Epithelial cell of proximal tubule (primary cell): ENCODE measurements at regions not wholly inside any gene's neighbourhood (a gene's known extent, or its start where the extent isn't known, plus 50 kb on each side); places are given as distances from the start of the nearest gene placed in this dataset.
"Not testable (repeated sequence)": the region's sequence is repeated elsewhere in the genome, so short reads cannot be mapped to it uniquely, and the experiment has no call there.

ENCODE experiments used
- DNase-seq: peaks from one replicate; pipeline ENCODE4 v3.0.0-alpha.2; 2011; ENCODE audit warnings: low read depth
- H3K4me3 ChIP-seq: 2 replicates; pipeline ENCODE4 v1.5.1; 2011; ENCODE audit warnings: low read depth, mild to moderate bottlenecking, low read length
- CTCF ChIP-seq: conservative IDR thresholded peaks from 2 replicates; pipeline ENCODE4 v1.5.1; 2012; ENCODE audit warnings: low read depth, mild to moderate bottlenecking, low read length

DNA sequence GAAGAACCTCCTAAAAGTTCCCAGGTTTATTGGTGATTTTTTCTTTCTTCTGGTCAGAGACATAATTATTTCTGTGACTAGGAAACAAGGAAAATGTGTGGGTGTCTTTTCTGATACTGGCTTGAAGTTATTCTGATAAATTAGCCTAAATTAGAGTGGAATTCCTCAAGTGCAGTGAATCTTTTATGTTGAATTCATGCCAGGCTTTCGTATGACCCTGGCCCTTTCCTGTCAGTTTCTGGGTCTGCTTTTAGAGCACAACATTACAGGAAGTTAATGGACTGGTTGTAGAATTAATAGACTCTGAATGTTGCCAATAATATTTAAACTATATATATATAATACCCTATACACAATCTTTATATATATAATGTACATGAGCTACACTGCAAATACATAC is 230.6 kb upstream of the KIAA1217 start:
- TF ChIP-seq CTCF = no peak
- H3K4me3 ChIP-seq = no peak overlapping the region
- DNase-seq = no peak

GRCh38 chr10:23980094-23980493 is 228.8 kb upstream of the KIAA1217 start:
- no peak overlapping the region for H3K4me3 ChIP-seq
- no peak for DNase-seq
- no peak for TF ChIP-seq CTCF

GRCh38 chr10:23981520-23982309 is 227.2 kb upstream of the KIAA1217 start:
- TF ChIP-seq CTCF = no peak
- no peak overlapping the region for H3K4me3 ChIP-seq
- DNase-seq = no peak

DNA sequence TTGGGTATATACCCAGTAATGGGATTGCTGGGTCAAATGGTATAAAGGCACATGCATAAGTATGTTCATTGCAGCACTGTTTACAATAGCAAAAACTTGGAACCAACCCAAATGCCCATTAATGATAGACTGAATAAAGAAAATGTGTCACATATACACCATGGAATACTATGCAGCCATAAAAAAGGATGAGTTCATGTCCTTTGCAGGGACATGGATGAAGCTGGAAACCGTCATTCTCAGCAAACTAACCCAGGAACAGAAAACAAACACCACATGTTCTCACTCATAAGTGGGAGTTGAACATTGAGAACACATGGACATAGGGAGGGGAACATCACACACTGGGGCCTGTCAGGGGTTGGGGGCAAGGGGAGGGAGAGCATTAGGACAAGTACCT is 224.5 kb upstream of the KIAA1217 start:
- H3K4me3 ChIP-seq, DNase-seq: not testable (repeated sequence)

- DNase-seq = no peak
- no peak overlapping the region for H3K4me3 ChIP-seq
- no peak for TF ChIP-seq CTCF
These were observed 220.9 kb upstream of the KIAA1217 start for GRCh38 chr10:23988006-23988405.

- TF ChIP-seq CTCF = peak; percentile 97
These were observed 214.4 kb upstream of the KIAA1217 start for GRCh38 chr10:23994459-23995046.

DNA sequence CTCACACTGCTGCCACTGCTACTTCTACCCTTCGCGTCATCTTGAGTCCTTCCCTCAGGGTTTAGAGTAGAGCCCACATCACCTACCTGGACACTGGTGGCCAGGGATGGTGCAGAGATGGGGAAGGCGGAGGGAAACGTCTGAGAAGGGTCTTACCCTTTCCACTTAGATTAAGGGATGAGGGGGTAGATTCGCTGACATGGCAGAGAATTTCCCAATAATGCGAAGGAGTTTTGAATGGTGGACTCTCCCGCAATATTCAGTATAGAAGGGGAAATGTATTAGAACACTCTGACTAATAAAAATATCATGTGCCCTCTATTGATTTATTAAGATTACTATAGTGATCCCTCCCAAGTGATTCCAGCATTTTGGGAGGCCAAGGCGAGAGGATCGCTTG is 209.5 kb upstream of the KIAA1217 start:
- no peak for TF ChIP-seq CTCF
- H3K4me3 ChIP-seq = no peak overlapping the region
- DNase-seq = no peak

More at GRCh38 chr10:23994459-23995046, 214.4 kb upstream of the KIAA1217 start:
- no peak overlapping the region for H3K4me3 ChIP-seq
- DNase-seq = no peak
